ENCODE measurements at regions not wholly inside any gene's neighbourhood (a gene's known extent, or its start where the extent isn't known, plus 50 kb on each side); places are given as distances from the start of the nearest gene placed in this dataset.

GRCh38 chr6:149150301-149150700 is 167.2 kb upstream of the TAB2 start:
- Histone ChIP-seq H3K4me3 (ENCODE audit: insufficient read depth, low read depth, low read length) (no peak overlapping the region), H3K4me1 (ENCODE audit: insufficient read depth, low read length) (no peaks in the 10 kb centered on the region), H3K9me3 (ENCODE audit: insufficient read depth, low read depth, low read length) (no peaks in the 10 kb centered on the region), H2AFZ (ENCODE audit: low read depth, low read length) (no peak overlapping the region), H3K36me3 (ENCODE audit: insufficient read depth, low read length) (no peaks in the 10 kb centered on the region), H3K9ac (ENCODE audit: low read length) (no peak overlapping the region), H3K4me2 (ENCODE audit: low read length) (no peak overlapping the region), H3K27ac (ENCODE audit: low read depth, low read length) (no peak overlapping the region), H4K20me1 (ENCODE audit: insufficient read depth, low read length) (no peaks in the 10 kb centered on the region), H3K27me3 (ENCODE audit: insufficient read depth, low read length) (no peaks in the 10 kb centered on the region), H3K79me2 (ENCODE audit: insufficient read depth, low read length) (no peaks in the 10 kb centered on the region)
- Mint-ChIP-seq H3K27ac (ENCODE audit: unreplicated experiment) (no peak overlapping the region), H3K27me3 (ENCODE audit: low read depth, unreplicated experiment) (peaks cover 3% of the 10 kb centered on the region), H3K4me1 (ENCODE audit: low read depth, unreplicated experiment) (peaks cover 1% of the 10 kb centered on the region), H3K36me3 (ENCODE audit: low read depth, unreplicated experiment) (no peaks in the 10 kb centered on the region), H3K4me3 (ENCODE audit: unreplicated experiment) (no peak overlapping the region), H3K9me3 (ENCODE audit: unreplicated experiment) (peaks cover 10% of the 10 kb centered on the region)
- DNase-seq (ENCODE audit: low read depth) (no peak), FAIRE-seq (no peak)
- TF ChIP-seq CTCF (IDR thresholded peaks at IDR 0.05; ENCODE audit: insufficient read depth, low read depth, low read length) (no peak), EZH2 (IDR thresholded peaks at IDR 0.05; ENCODE audit: insufficient read depth, low read length) (no peak)

DNA sequence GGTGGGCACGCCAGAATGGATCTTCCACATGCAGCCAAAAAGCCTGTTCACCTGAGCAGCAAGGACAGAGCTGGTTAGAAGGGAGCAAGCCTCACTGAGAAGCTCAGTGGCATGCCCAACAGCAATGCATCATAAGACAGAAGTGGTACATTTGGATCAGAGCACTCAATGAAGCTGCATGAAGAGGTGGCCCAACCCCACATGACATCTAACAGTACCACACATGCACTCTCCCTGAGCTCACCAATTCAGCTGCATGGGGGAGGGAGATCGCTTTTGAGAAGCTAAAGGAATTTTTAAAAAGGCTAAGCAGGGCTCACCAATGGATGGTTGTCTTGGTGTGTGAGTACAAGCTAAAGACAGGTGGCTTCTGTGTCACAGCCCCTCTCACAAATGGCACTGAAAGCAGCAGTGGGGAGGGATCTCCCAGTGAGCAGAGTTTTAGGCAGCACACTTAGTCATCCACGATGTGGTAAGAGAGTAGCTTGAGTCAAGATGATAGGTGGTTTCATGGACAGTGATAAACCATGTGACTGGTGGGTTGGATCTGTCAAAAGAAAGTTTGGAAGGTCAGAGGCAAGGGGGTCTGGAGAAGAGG is 166.6 kb upstream of the TAB2 start:
- H4K20me1 ChIP-seq (ENCODE audit: insufficient read depth, low read length): no peaks in the 10 kb centered on the region

More for the DNA sequence above, 166.6 kb upstream of the TAB2 start:
- TF ChIP-seq CTCF (IDR thresholded peaks at IDR 0.05; ENCODE audit: insufficient read depth, low read depth, low read length) (no peak), EZH2 (IDR thresholded peaks at IDR 0.05; ENCODE audit: insufficient read depth, low read length) (no peak)
- H3K9ac ChIP-seq (ENCODE audit: low read length): no peak overlapping the region
- H3K4me2 ChIP-seq (ENCODE audit: low read length): no peak overlapping the region
- H3K27ac ChIP-seq (ENCODE audit: low read depth, low read length): no peak overlapping the region
- H2AFZ ChIP-seq (ENCODE audit: low read depth, low read length): no peak overlapping the region
- H3K27me3 ChIP-seq (ENCODE audit: insufficient read depth, low read length): no peaks in the 10 kb centered on the region
- no peaks in the 10 kb centered on the region for H3K79me2 ChIP-seq (ENCODE audit: insufficient read depth, low read length)
- H3K36me3 ChIP-seq (ENCODE audit: insufficient read depth, low read length): no peaks in the 10 kb centered on the region
- Mint-ChIP-seq H3K4me3 (ENCODE audit: unreplicated experiment) (no peak overlapping the region), H3K9me3 (ENCODE audit: unreplicated experiment) (peaks cover 10% of the 10 kb centered on the region), H3K4me1 (ENCODE audit: low read depth, unreplicated experiment) (peaks cover 1% of the 10 kb centered on the region), H3K27ac (ENCODE audit: unreplicated experiment) (no peak overlapping the region), H3K27me3 (ENCODE audit: low read depth, unreplicated experiment) (peaks cover 3% of the 10 kb centered on the region), H3K36me3 (ENCODE audit: low read depth, unreplicated experiment) (no peaks in the 10 kb centered on the region)
- H3K4me1 ChIP-seq (ENCODE audit: insufficient read depth, low read length): no peaks in the 10 kb centered on the region
- DNase-seq (ENCODE audit: low read depth) (no peak), FAIRE-seq (no peak)
- H3K9me3 ChIP-seq (ENCODE audit: insufficient read depth, low read depth, low read length): no peaks in the 10 kb centered on the region
- no peak overlapping the region for H3K4me3 ChIP-seq (ENCODE audit: insufficient read depth, low read depth, low read length)

All from astrocyte (in vitro differentiated cells and primary cell).